H54 (cell line): ENCODE measurements at regions not wholly inside any gene's neighbourhood (a gene's known extent, or its start where the extent isn't known, plus 50 kb on each side); places are given as distances from the start of the nearest gene placed in this dataset.
"Not testable (repeated sequence)": the region's sequence is repeated elsewhere in the genome, so short reads cannot be mapped to it uniquely, and the experiment has no call there.

ENCODE experiments used
- DNase-seq: peaks from one replicate; pipeline ENCODE4 v3.0.0; 2011; ENCODE audit warnings: low spot score, mixed read lengths; ENCODE audit not compliant: insufficient read length
- FAIRE-seq: peaks from 3 replicates; lab custom pipeline; 2011; peaks lifted over from hg19 to GRCh38; lab: Jason Lieb, UNC
- POLR2A ChIP-seq: IDR thresholded peaks from 2 replicates; pipeline ENCODE4 v1.6.1; 2011; ENCODE audit warnings: low read depth, mild to moderate bottlenecking, low read length

- DNase-seq (no peak), FAIRE-seq (no peak)
- no peak for TF ChIP-seq POLR2A
These were observed 166.3 kb downstream of the MYCN start for GRCh38 chr2:16106619-16107018.

- DNase-seq (no peak), FAIRE-seq (no peak)
- no peak for TF ChIP-seq POLR2A
These were observed 165.4 kb downstream of the MYCN start for GRCh38 chr2:16105669-16106281.

GRCh38 chr2:16104949-16105668, 164.8 kb downstream of the MYCN start:
- no peak for TF ChIP-seq POLR2A
- DNase-seq (no peak), FAIRE-seq (no peak)

- TF ChIP-seq POLR2A: no peak
- no peak for DNase-seq
- FAIRE-seq: no peak
These were observed 164.1 kb downstream of the MYCN start for GRCh38 chr2:16104315-16104948.

GRCh38 chr2:16103614-16104314, 163.4 kb downstream of the MYCN start:
- TF ChIP-seq POLR2A: no peak
- FAIRE-seq (no peak), DNase-seq (no peak)

- FAIRE-seq (no peak), DNase-seq (no peak)
- no peak for TF ChIP-seq POLR2A
These were observed 162.6 kb downstream of the MYCN start for GRCh38 chr2:16102976-16103380.

GRCh38 chr2:16102358-16102975, 162.1 kb downstream of the MYCN start:
- TF ChIP-seq POLR2A: no peak
- DNase-seq (no peak), FAIRE-seq (no peak)

- TF ChIP-seq POLR2A: no peak
- no peak for DNase-seq
- no peak for FAIRE-seq
These were observed 160.8 kb downstream of the MYCN start for GRCh38 chr2:16101196-16101595.

- no peak for TF ChIP-seq POLR2A
- DNase-seq (no peak), FAIRE-seq (no peak)
These were observed 159.7 kb downstream of the MYCN start for GRCh38 chr2:16100006-16100405.

- no peak for DNase-seq
- no peak for TF ChIP-seq POLR2A
- FAIRE-seq: no peak
These were observed 159.0 kb downstream of the MYCN start for GRCh38 chr2:16099326-16099725.

GRCh38 chr2:16096962-16097361, 156.6 kb downstream of the MYCN start:
- no peak for FAIRE-seq
- no peak for TF ChIP-seq POLR2A
- no peak for DNase-seq

- FAIRE-seq, DNase-seq: not testable (repeated sequence)
These were observed 155.1 kb downstream of the MYCN start for GRCh38 chr2:16095483-16095882.

- DNase-seq (no peak), FAIRE-seq (no peak)
- no peak for TF ChIP-seq POLR2A
These were observed 154.5 kb downstream of the MYCN start for GRCh38 chr2:16094811-16095210.

GRCh38 chr2:16093639-16094529, 153.5 kb downstream of the MYCN start:
- no peak for TF ChIP-seq POLR2A
- FAIRE-seq: no peak

More at GRCh38 chr2:16093639-16094529, 153.5 kb downstream of the MYCN start:
- DNase-seq: no peak
